IMR-90 (cell line): ENCODE measurements at regions not wholly inside any gene's neighbourhood (a gene's known extent, or its start where the extent isn't known, plus 50 kb on each side); places are given as distances from the start of the nearest gene placed in this dataset.

ENCODE experiments used
- ATAC-seq: fragments of 200-7000 bp; cut with Tn5 transposase; 2 replicates; pipeline ENCODE4 v1.9.1; 2020; ENCODE audit warnings: low read depth, mild to moderate bottlenecking, moderate library complexity
- BruUV-seq: library from RNA; stranded (reverse); fragments of 400-500 nt; replicated peaks from 2 replicates; lab custom pipeline; 2021; lab: Mats Ljungman, UMichigan
- CTCF ChIA-PET: fragments of 300-600 bp; formaldehyde crosslinking; extraction: SDS; loops from one replicate; lab custom pipeline; 2021; ENCODE audit warnings: antibody characterized with exemption; lab: Yijun Ruan, JAX
- POLR2A ChIA-PET: fragments of 300-600 bp; sonication (Branson Sonifier 250); formaldehyde crosslinking; loops from one replicate; lab custom pipeline; 2022; ENCODE audit warnings: antibody characterized with exemption; ENCODE audit not compliant: unreplicated experiment; lab: Charles Lee
- DNase-seq: peaks from one replicate; pipeline ENCODE4 v3.0.0; 2013
- H2AFZ ChIP-seq: replicated peaks from 2 replicates; pipeline ENCODE3; 2013; ENCODE audit warnings: low read length, mild to moderate bottlenecking; ENCODE audit not compliant: poor library complexity
- H2AK5ac ChIP-seq: 2 replicates; pipeline ENCODE4 v1.6.1; 2013; ENCODE audit warnings: low read depth, low read length, inconsistent platforms
- H2AK9ac ChIP-seq: replicated peaks from 2 replicates; pipeline ENCODE3; 2013; ENCODE audit warnings: mild to moderate bottlenecking, low read depth, low read length, moderate library complexity; ENCODE audit not compliant: poor library complexity
- H2BK120ac ChIP-seq: 2 replicates; pipeline ENCODE4 v1.6.1; 2013; ENCODE audit warnings: low read depth, low read length, inconsistent platforms
- H2BK15ac ChIP-seq: 3 replicates; pipeline ENCODE4 v1.6.1; 2013; ENCODE audit warnings: low read depth, low read length, inconsistent platforms
- H2BK20ac ChIP-seq: 2 replicates; pipeline ENCODE4 v1.6.1; 2013; ENCODE audit warnings: low read depth, mild to moderate bottlenecking, inconsistent platforms, low read length, moderate library complexity
- H2BK5ac ChIP-seq: 2 replicates; pipeline ENCODE4 v1.6.1; 2013; ENCODE audit warnings: mild to moderate bottlenecking, low read depth, low read length, inconsistent platforms; ENCODE audit not compliant: poor library complexity, severe bottlenecking
- H3K14ac ChIP-seq: replicated peaks from 2 replicates; pipeline ENCODE4 v1.6.1; 2013; ENCODE audit warnings: low read depth, low read length, inconsistent platforms
- H3K18ac ChIP-seq: 2 replicates; pipeline ENCODE4 v1.6.1; 2013; ENCODE audit warnings: low read depth, low read length, control low read depth
- H3K23ac ChIP-seq: 2 replicates; pipeline ENCODE4 v1.6.1; 2013; ENCODE audit warnings: low read depth, low read length, inconsistent platforms
- H3K27ac ChIP-seq: 2 replicates; pipeline ENCODE4 v1.5.1; 2013; ENCODE audit warnings: mild to moderate bottlenecking, control low read depth, low read length; ENCODE audit not compliant: insufficient read depth
- H3K27me3 ChIP-seq: 2 replicates; pipeline ENCODE4 v1.6.1; 2013; ENCODE audit warnings: low read length; ENCODE audit not compliant: control insufficient read depth, insufficient read depth
- H3K36me3 ChIP-seq: 2 replicates; pipeline ENCODE4 v1.6.1; 2013; ENCODE audit warnings: low read length, mixed read lengths; ENCODE audit not compliant: control insufficient read depth, insufficient read depth
- H3K4ac ChIP-seq: 2 replicates; pipeline ENCODE4 v1.6.1; 2013; ENCODE audit warnings: low read depth, low read length, inconsistent platforms
- H3K4me1 ChIP-seq: 2 replicates; pipeline ENCODE4 v1.6.1; 2013; ENCODE audit warnings: low read length, mixed read lengths; ENCODE audit not compliant: control insufficient read depth, insufficient read depth
- H3K4me2 ChIP-seq: 2 replicates; pipeline ENCODE4 v1.6.1; 2013; ENCODE audit warnings: low read depth, mild to moderate bottlenecking, control low read depth, low read length, moderate library complexity
- H3K4me3 ChIP-seq: 2 replicates; pipeline ENCODE4 v1.5.1; 2013; ENCODE audit warnings: low read depth, mild to moderate bottlenecking, control low read depth, low read length, moderate library complexity; ENCODE audit not compliant: insufficient read depth
- H3K56ac ChIP-seq: 2 replicates; pipeline ENCODE4 v1.6.1; 2013; ENCODE audit warnings: low read length, inconsistent platforms; ENCODE audit not compliant: insufficient read depth; ENCODE audit errors: extremely low read depth
- H3K79me1 ChIP-seq, 2 experiments: 2 replicates each; pipeline ENCODE4 v1.6.1; 2013; ENCODE audit warnings: low read length in 2 of 2, inconsistent platforms in 1 of 2, low read depth in 1 of 2
- H3K9ac ChIP-seq: 2 replicates; pipeline ENCODE4 v1.6.1; 2013; ENCODE audit warnings: low read depth, low read length, control low read depth
- H3K9me1 ChIP-seq: 2 replicates; pipeline ENCODE4 v1.6.1; 2013; ENCODE audit warnings: low read length, inconsistent platforms; ENCODE audit not compliant: insufficient read depth
- H3K9me3 ChIP-seq: 2 replicates; pipeline ENCODE4 v1.6.1; 2013; ENCODE audit warnings: low read length; ENCODE audit not compliant: control insufficient read depth, insufficient read depth
- H4K20me1 ChIP-seq: 2 replicates; pipeline ENCODE4 v1.6.1; 2013; ENCODE audit warnings: low read length, inconsistent platforms; ENCODE audit not compliant: insufficient read depth
- H4K5ac ChIP-seq: 2 replicates; pipeline ENCODE4 v1.6.1; 2013; ENCODE audit warnings: mild to moderate bottlenecking, low read depth, low read length, control low read depth
- H4K8ac ChIP-seq, 2 experiments: 2 replicates each; pipeline ENCODE4 v1.6.1; 2013; ENCODE audit warnings: low read depth in 2 of 2, low read length in 2 of 2, control low read depth in 1 of 2, inconsistent platforms in 1 of 2
- H4K91ac ChIP-seq: 2 replicates; pipeline ENCODE4 v1.6.1; 2013; ENCODE audit warnings: low read depth, low read length, inconsistent platforms; ENCODE audit not compliant: insufficient read depth
- MAFK ChIP-seq: IDR thresholded peaks from 2 replicates; pipeline ENCODE4 v1.6.1; 2012; ENCODE audit warnings: low read depth, low read length, improper control_type of control experiment
- WGBS, 2 experiments: methylation state at CpG; one replicate each; pipeline versions ENCODE4 v1.1.5 to v1.1.7; 2013; ENCODE audit warnings: missing lambda C conversion rate in 2 of 2; ENCODE audit not compliant: insufficient read length in 1 of 2; ENCODE audit errors: extremely low coverage in 2 of 2; 5-methylcytosine and 5-hydroxymethylcytosine counted together
- dilution Hi-C: fragments of 300-500 bp; cut with HindIII; formaldehyde crosslinking; loops from one replicate; pipeline ENCODE4 v1.14.3; 2018; ENCODE audit warnings: low sequenced_read_pairs; ENCODE audit not compliant: unreplicated experiment
- in situ Hi-C: fragments of 300-500 bp; cut with MboI; formaldehyde crosslinking; loops from 3 replicates; pipeline ENCODE4 v1.14.3; 2019; ENCODE audit warnings: low sequenced_read_pairs, inconsistent platforms, mixed read lengths
- intact Hi-C: fragments of 100-400 bp; cut with micrococcal nuclease; formaldehyde crosslinking; loops from 2 replicates; pipeline ENCODE4 v1.10.0; 2022
- TF ChIP-seq, protein P1 (sequence below): fragments of 150-350 bp; IDR thresholded peaks from 2 replicates; pipeline ENCODE4 v1.6.1; 2017; ENCODE audit warnings: mild to moderate bottlenecking, antibody characterized with exemption, low read length, low read depth

DNA sequence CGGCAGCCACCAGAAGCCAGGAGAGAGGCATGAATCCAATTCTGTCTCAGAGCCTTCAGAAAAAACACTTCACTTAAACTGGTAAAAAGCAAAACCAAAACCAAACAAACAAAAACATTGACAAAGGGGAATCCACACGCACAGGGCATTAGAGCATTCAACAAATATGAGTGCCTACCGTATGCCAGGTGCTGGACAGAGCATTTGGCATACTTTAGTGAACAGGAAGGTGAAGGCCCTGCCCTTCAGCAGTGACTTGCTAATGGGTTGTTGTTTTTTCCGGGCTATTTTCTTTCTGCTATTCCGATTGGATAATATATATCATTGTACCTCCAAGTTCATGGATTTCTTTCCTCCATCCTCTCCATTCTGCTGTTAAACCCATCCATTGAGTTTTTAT lies 71.7 kb upstream of the RUFY1 start:
- ATAC-seq (no peak), DNase-seq (no peak)
- H3K18ac ChIP-seq = no peak overlapping the region
- no peak overlapping the region for H3K14ac ChIP-seq
- H2AK5ac ChIP-seq = no peak overlapping the region
- no peaks in the 10 kb centered on the region for H3K27me3 ChIP-seq
- no peaks in the 10 kb centered on the region for H3K36me3 ChIP-seq
- dilution Hi-C loops = no loop called here
- no peak overlapping the region for H3K9ac ChIP-seq
- no peak overlapping the region for H2BK20ac ChIP-seq
- no peaks in the 10 kb centered on the region for H3K79me1 ChIP-seq
- no CpG with 5 or more reads among the region's 5 CpGs for WGBS, 2 experiments
- H3K4ac ChIP-seq = no peak overlapping the region
- H3K4me1 ChIP-seq = no peaks in the 10 kb centered on the region
- H2BK5ac ChIP-seq = no peak overlapping the region
- POLR2A ChIA-PET = no interaction called here
- H2BK120ac ChIP-seq = no peak overlapping the region
- H2AFZ ChIP-seq = no peak overlapping the region
- TF ChIP-seq, protein P1, sequence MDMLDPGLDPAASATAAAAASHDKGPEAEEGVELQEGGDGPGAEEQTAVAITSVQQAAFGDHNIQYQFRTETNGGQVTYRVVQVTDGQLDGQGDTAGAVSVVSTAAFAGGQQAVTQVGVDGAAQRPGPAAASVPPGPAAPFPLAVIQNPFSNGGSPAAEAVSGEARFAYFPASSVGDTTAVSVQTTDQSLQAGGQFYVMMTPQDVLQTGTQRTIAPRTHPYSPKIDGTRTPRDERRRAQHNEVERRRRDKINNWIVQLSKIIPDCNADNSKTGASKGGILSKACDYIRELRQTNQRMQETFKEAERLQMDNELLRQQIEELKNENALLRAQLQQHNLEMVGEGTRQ = no peak
- TF ChIP-seq MAFK = no peak
- BruUV-seq = no TSS peak
- no peaks in the 10 kb centered on the region for H4K20me1 ChIP-seq
- H3K9me3 ChIP-seq = peaks cover 2% of the 10 kb centered on the region; the same call in 1 of the 2 replicates
- in situ Hi-C loops = loop anchor here (25.0 kb wide), 2 partner anchors 741 to 1191 kb away; partner anchors contain the start of gene ZNF354A
- H3K4me3 ChIP-seq = no peak overlapping the region
- H3K9me1 ChIP-seq = no peaks in the 10 kb centered on the region
- no peak overlapping the region for H2AK9ac ChIP-seq
- no peak overlapping the region for H3K23ac ChIP-seq
- intact Hi-C loops = no loop called here
- no peak overlapping the region for H3K4me2 ChIP-seq
- no peak overlapping the region for H3K56ac ChIP-seq
- CTCF ChIA-PET = interaction anchor here (0.8 kb wide), 1 partner anchor 15 kb away, joined by 4 read pairs; no protein-coding TSS in a partner anchor
- no peak overlapping the region for H4K5ac ChIP-seq
- no peak overlapping the region for H2BK15ac ChIP-seq
- H3K27ac ChIP-seq = no peak overlapping the region
- H4K8ac ChIP-seq = no peak overlapping the region
- no peak overlapping the region for H4K91ac ChIP-seq
